A673 (cell line): ENCODE measurements at regions not wholly inside any gene's neighbourhood (a gene's known extent, or its start where the extent isn't known, plus 50 kb on each side); places are given as distances from the start of the nearest gene placed in this dataset.
A peak's percentile ranks its signal among the peaks of the same experiment; 100 is the strongest.

Experiments
- BruUV-seq: library from RNA; stranded (reverse); fragments of 400-500 nt; replicated peaks from 2 replicates; lab custom pipeline; 2021; lab: Mats Ljungman, UMichigan
- CTCF ChIA-PET: fragments of 300-600 bp; sonication (Branson Sonifier 250); formaldehyde crosslinking; loops from one replicate; lab custom pipeline; 2022; ENCODE audit warnings: antibody characterized with exemption; lab: Charles Lee
- POLR2A ChIA-PET: fragments of 300-600 bp; sonication (Branson Sonifier 250); formaldehyde crosslinking; loops from one replicate; lab custom pipeline; 2022; ENCODE audit warnings: antibody characterized with exemption; ENCODE audit not compliant: low non-redundant PET; lab: Charles Lee
- DNase-seq: peaks from one replicate; pipeline ENCODE4 v3.0.0-alpha.2; 2015; ENCODE audit warnings: low spot score
- H3K27ac ChIP-seq: fragments of 200-600 bp; sonication (generic); 2 replicates; pipeline ENCODE4 v1.5.1; 2016; ENCODE audit warnings: mixed run types, low read depth, mild to moderate bottlenecking, mixed read lengths, antibody characterized with exemption, low read length; ENCODE audit not compliant: poor library complexity, severe bottlenecking
- H3K27me3 ChIP-seq: fragments of 200-600 bp; sonication (generic); replicated peaks from 2 replicates; pipeline ENCODE4 v1.6.1; 2017; ENCODE audit warnings: mixed run types, low read depth, mild to moderate bottlenecking, mixed read lengths, antibody characterized with exemption, low read length; ENCODE audit not compliant: insufficient read depth, poor library complexity
- H3K36me3 ChIP-seq: fragments of 200-600 bp; sonication (generic); 2 replicates; pipeline ENCODE4 v1.6.1; 2016; ENCODE audit warnings: mixed run types, mild to moderate bottlenecking, mixed read lengths, antibody characterized with exemption, low read length; ENCODE audit not compliant: insufficient read depth, poor library complexity, severe bottlenecking
- H3K4me1 ChIP-seq: fragments of 200-600 bp; sonication (generic); 2 replicates; pipeline ENCODE4 v1.6.1; 2017; ENCODE audit warnings: mixed run types, mild to moderate bottlenecking, mixed read lengths, antibody characterized with exemption, low read length; ENCODE audit not compliant: insufficient read depth, poor library complexity, severe bottlenecking
- H3K4me3 ChIP-seq: fragments of 200-600 bp; sonication (generic); 2 replicates; pipeline ENCODE4 v1.5.1; 2016; ENCODE audit warnings: low read depth, mixed run types, mild to moderate bottlenecking, mixed read lengths, low read length; ENCODE audit not compliant: poor library complexity, severe bottlenecking
- H3K9me3 ChIP-seq: fragments of 200-600 bp; sonication (generic); 2 replicates; pipeline ENCODE4 v1.6.1; 2016; ENCODE audit warnings: mixed run types, low read depth, mild to moderate bottlenecking, mixed read lengths, antibody characterized with exemption, low read length; ENCODE audit not compliant: poor library complexity, severe bottlenecking
- CTCF ChIP-seq: fragments of 300-800, 200-600 bp; sonication (generic); conservative IDR thresholded peaks from 2 replicates; pipeline ENCODE4 v1.5.1; 2017; ENCODE audit warnings: low read depth, mild to moderate bottlenecking, antibody characterized with exemption, low read length, moderate library complexity, mixed read lengths
- EZH2 ChIP-seq: fragments of 200-600 bp; sonication (generic); IDR thresholded peaks from 2 replicates; pipeline ENCODE4 v1.6.1; 2017; ENCODE audit warnings: borderline replicate concordance, low read depth, mild to moderate bottlenecking, mixed read lengths, antibody characterized with exemption, low read length; ENCODE audit not compliant: poor library complexity, severe bottlenecking
- intact Hi-C: fragments of 100-400 bp; cut with micrococcal nuclease; formaldehyde crosslinking; loops from one replicate; pipeline ENCODE4 v1.10.0; 2022; ENCODE audit not compliant: unreplicated experiment

- H3K36me3 ChIP-seq = no peaks in the 10 kb centered on the region
- H3K9me3 ChIP-seq = no peaks in the 10 kb centered on the region
- ChIA-PET POLR2A (no interaction called here), CTCF (no interaction called here)
- intact Hi-C loops = no loop called here
- BruUV-seq = no TSS peak
- no peaks in the 10 kb centered on the region for H3K27me3 ChIP-seq
- TF ChIP-seq EZH2 = no peak
- TF ChIP-seq CTCF = no peak
- H3K27ac ChIP-seq = no peak overlapping the region
- DNase-seq = no peak
- no peak overlapping the region for H3K4me3 ChIP-seq
- H3K4me1 ChIP-seq = no peaks in the 10 kb centered on the region
Measured at GRCh38 chr3:111325160-111325718, 216.8 kb upstream of the CD96 start.

- DNase-seq = peak; percentile 14
- intact Hi-C loops = no loop called here
- ChIA-PET POLR2A (no interaction called here), CTCF (no interaction called here)
- TF ChIP-seq CTCF = no peak
- TF ChIP-seq EZH2 = no peak
- Histone ChIP-seq H3K9me3 (no peaks in the 10 kb centered on the region), H3K4me1 (no peaks in the 10 kb centered on the region), H3K36me3 (no peaks in the 10 kb centered on the region), H3K27me3 (no peaks in the 10 kb centered on the region), H3K4me3 (no peak overlapping the region), H3K27ac (no peak overlapping the region)
- no TSS peak for BruUV-seq
Measured at GRCh38 chr3:111326144-111326995, 215.6 kb upstream of the CD96 start.

GRCh38 chr3:111331306-111331705, 210.7 kb upstream of the CD96 start:
- Histone ChIP-seq H3K27me3 (no peaks in the 10 kb centered on the region), H3K4me3 (no peak overlapping the region), H3K36me3 (no peaks in the 10 kb centered on the region), H3K9me3 (no peaks in the 10 kb centered on the region), H3K27ac (no peak overlapping the region), H3K4me1 (no peaks in the 10 kb centered on the region)
- no peak for TF ChIP-seq EZH2
- TF ChIP-seq CTCF = no peak
- no TSS peak for BruUV-seq
- no peak for DNase-seq
- CTCF ChIA-PET = no interaction called here
- intact Hi-C loops = loop anchor here (10.0 kb wide), 1 partner anchor 1597 kb away; no protein-coding TSS in a partner anchor
- POLR2A ChIA-PET = no interaction called here
